K562 (cell line): ENCODE measurements at regions not wholly inside any gene's neighbourhood (a gene's known extent, or its start where the extent isn't known, plus 50 kb on each side); places are given as distances from the start of the nearest gene placed in this dataset.

Experiments used
- ATAC-seq: fragments of 200-7000 bp; cut with Tn5 transposase; 3 replicates; pipeline ENCODE4 v1.9.1; 2020; ENCODE audit warnings: moderate library complexity
- BruUV-seq: library from RNA; stranded (reverse); fragments of 400-500 nt; replicated peaks from 2 replicates; lab custom pipeline; 2021; lab: Mats Ljungman, UMichigan
- CTCF ChIA-PET: fragments of 300-600 bp; formaldehyde crosslinking; extraction: SDS; loops from one replicate; lab custom pipeline; 2021; ENCODE audit warnings: low intra/inter-chr PET ratio; lab: Yijun Ruan, JAX
- POLR2A ChIA-PET: fragments of 300-600, 350-650 bp; sonication (Branson Sonifier 250); formaldehyde crosslinking; extraction: SDS; loops from one replicate; lab custom pipeline; 2021; ENCODE audit warnings: antibody characterized with exemption, inconsistent platforms; lab: Yijun Ruan, JAX
- DNase-seq, 4 experiments: peaks; one replicate each; pipeline versions ENCODE4 v3.0.0 to v3.0.0-alpha.2; 2011 to 2018; ENCODE audit warnings: low spot score in 3 of 4, mixed read lengths in 3 of 4; ENCODE audit errors: extremely low read depth in 1 of 4
- FAIRE-seq: peaks from 2 replicates; lab custom pipeline; 2011; peaks lifted over from hg19 to GRCh38; lab: Jason Lieb, UNC
- H2AFZ ChIP-seq: 2 replicates; pipeline ENCODE4 v1.6.0; 2011; ENCODE audit warnings: low read depth, low read length, control low read depth, inconsistent platforms
- H3K27ac ChIP-seq: fragments of 200-600 bp; 3 replicates; pipeline ENCODE4 v1.8.0; 2011; ENCODE audit warnings: low read depth, mild to moderate bottlenecking, control low read depth, inconsistent platforms, low read length, moderate library complexity, mixed read lengths; ENCODE audit errors: extremely low read depth
- H3K27me3 ChIP-seq, 2 experiments: fragments of 300-600 bp in 1 of 2; 2 replicates in 1 of 2; 3 replicates in 1 of 2; pipeline versions ENCODE4 v1.6.0 to v1.8.0; 2011; ENCODE audit warnings: inconsistent platforms in 2 of 2, low read length in 2 of 2, mild to moderate bottlenecking in 1 of 2, mixed read lengths in 1 of 2, moderate library complexity in 1 of 2; ENCODE audit not compliant: control insufficient read depth in 2 of 2, insufficient read depth in 2 of 2
- H3K36me3 ChIP-seq: fragments of 300-600 bp; 3 replicates; pipeline ENCODE4 v1.8.0; 2011; ENCODE audit warnings: mild to moderate bottlenecking, low read length, inconsistent platforms; ENCODE audit not compliant: control insufficient read depth, insufficient read depth
- H3K4me1 ChIP-seq, 2 experiments: fragments of 200-600 bp in 1 of 2; replicated peaks in 1 of 2; 2 replicates in 1 of 2; 3 replicates in 1 of 2; pipeline versions ENCODE4 v1.5.1 to v1.8.0; 2011; ENCODE audit warnings: inconsistent platforms in 2 of 2, low read length in 2 of 2, mild to moderate bottlenecking in 1 of 2, mixed read lengths in 1 of 2, moderate library complexity in 1 of 2; ENCODE audit not compliant: control insufficient read depth in 2 of 2, insufficient read depth in 2 of 2
- H3K4me2 ChIP-seq: 2 replicates; pipeline ENCODE4 v1.6.1; 2011; ENCODE audit warnings: low read length, control low read depth, inconsistent platforms, mixed read lengths; ENCODE audit not compliant: insufficient read depth
- H3K4me3 ChIP-seq: fragments of 200-600 bp; sonication (generic), shearing (Covaris generic); 2 replicates; pipeline ENCODE4 v1.5.1; 2016; ENCODE audit warnings: control low read depth, inconsistent platforms
- H3K79me2 ChIP-seq: fragments of 200-600 bp; 3 replicates; pipeline ENCODE4 v1.8.0; 2011; ENCODE audit warnings: low read length, inconsistent platforms; ENCODE audit not compliant: control insufficient read depth, insufficient read depth
- H3K9ac ChIP-seq, 2 experiments: 2 replicates each; pipeline versions ENCODE4 v1.6.0 to v1.6.1; 2011; ENCODE audit warnings: low read depth in 2 of 2, low read length in 2 of 2, control low read depth in 1 of 2, inconsistent platforms in 1 of 2, mild to moderate bottlenecking in 1 of 2, mixed read lengths in 1 of 2; ENCODE audit not compliant: insufficient read depth in 1 of 2
- H3K9me1 ChIP-seq: one replicate; pipeline ENCODE4 v1.6.0; 2011; ENCODE audit warnings: inconsistent platforms, mild to moderate bottlenecking, low read length, moderate library complexity; ENCODE audit not compliant: control insufficient read depth, insufficient read depth
- H3K9me3 ChIP-seq: replicated peaks from 2 replicates; pipeline ENCODE4 v1.5.1; 2011; ENCODE audit warnings: low read depth, low read length, inconsistent platforms; ENCODE audit not compliant: control insufficient read depth, insufficient read depth
- H4K20me1 ChIP-seq: replicated peaks from 2 replicates; pipeline ENCODE4 v1.6.1; 2011; ENCODE audit warnings: low read length, inconsistent platforms, mixed read lengths; ENCODE audit not compliant: control insufficient read depth, insufficient read depth
- CC2D1A ChIP-seq: fragments of 450-650 bp; IDR thresholded peaks from 2 replicates; pipeline ENCODE4 v1.6.1; 2017; ENCODE audit warnings: mild to moderate bottlenecking
- ELK1 ChIP-seq: sonication (generic); formaldehyde crosslinking; IDR thresholded peaks from 2 replicates; pipeline ENCODE4 v1.8.1; 2022; ENCODE audit warnings: missing genetic modification reagents
- ELK3 ChIP-seq: fragments of 450-650 bp; formaldehyde crosslinking; IDR thresholded peaks from 2 replicates; pipeline ENCODE4 v1.4.0; 2020; ENCODE audit warnings: mild to moderate bottlenecking
- HDAC6 ChIP-seq: IDR thresholded peaks from 2 replicates; pipeline ENCODE4 v1.6.1; 2012; ENCODE audit warnings: low read depth, mild to moderate bottlenecking, control low read depth, inconsistent platforms, low read length, moderate library complexity
- JUNB ChIP-seq: fragments of 450-650 bp; formaldehyde crosslinking; conservative IDR thresholded peaks from 2 replicates; pipeline ENCODE4 v1.4.0; 2020; ENCODE audit warnings: mild to moderate bottlenecking
- MXD1 ChIP-seq: fragments of 250-450 bp; sonication (Bioruptor Pico); IDR thresholded peaks from 2 replicates; pipeline ENCODE4 v1.8.0; 2021; ENCODE audit warnings: borderline replicate concordance, mild to moderate bottlenecking, moderate library complexity; ENCODE audit not compliant: poor library complexity, severe bottlenecking
- NELFE ChIP-seq: IDR thresholded peaks from 2 replicates; pipeline ENCODE4 v1.6.1; 2011; ENCODE audit warnings: mild to moderate bottlenecking; ENCODE audit not compliant: insufficient read depth, insufficient read length
- RBM34 ChIP-seq: fragments of 200-400 bp; formaldehyde crosslinking; IDR thresholded peaks from 2 replicates; pipeline ENCODE4 v1.6.1; 2018; ENCODE audit warnings: low read length, borderline replicate concordance; ENCODE audit not compliant: insufficient read depth
- SAFB2 ChIP-seq: fragments of 200-400 bp; formaldehyde crosslinking; IDR thresholded peaks from 2 replicates; pipeline ENCODE4 v1.6.1; 2018; ENCODE audit warnings: borderline replicate concordance, low read length, low read depth, moderate library complexity; ENCODE audit not compliant: severe bottlenecking
- SIRT6 ChIP-seq: IDR thresholded peaks from one replicate; pipeline ENCODE4 v1.6.1; 2012; ENCODE audit warnings: low read depth, mild to moderate bottlenecking, control low read depth, inconsistent platforms, low read length, moderate library complexity
- SOX6 ChIP-seq: fragments of 450-650 bp; IDR thresholded peaks from 2 replicates; pipeline ENCODE4 v1.6.1; 2014; ENCODE audit warnings: mild to moderate bottlenecking
- TRIM25 ChIP-seq: fragments of 450-650 bp; IDR thresholded peaks from 2 replicates; pipeline ENCODE4 v1.7.0; 2016; ENCODE audit warnings: borderline replicate concordance
- ZBTB33 ChIP-seq: sonication (generic); formaldehyde crosslinking; IDR thresholded peaks from 2 replicates; pipeline ENCODE4 v1.8.1; 2023; ENCODE audit warnings: mild to moderate bottlenecking, missing genetic modification reagents
- ZBTB43 ChIP-seq: sonication (generic); formaldehyde crosslinking; IDR thresholded peaks from 2 replicates; pipeline ENCODE4 v1.8.0; 2023; ENCODE audit warnings: mild to moderate bottlenecking, missing genetic modification reagents
- ZC3H4 ChIP-seq: sonication (generic); formaldehyde crosslinking; IDR thresholded peaks from 2 replicates; pipeline ENCODE4 v1.9.0; 2021; ENCODE audit warnings: missing genetic modification reagents, borderline replicate concordance
- ZNF3 ChIP-seq: fragments of 250-450 bp; sonication (Bioruptor Pico); IDR thresholded peaks from 2 replicates; pipeline ENCODE4 v1.5.0; 2021; ENCODE audit warnings: mild to moderate bottlenecking, moderate library complexity
- WGBS: fragments of 100-300 bp; shearing (Covaris generic); methylation state at CpG from one replicate; pipeline ENCODE4 v1.1.6; 2016; ENCODE audit warnings: low coverage, mixed read lengths; ENCODE audit not compliant: insufficient coverage; ENCODE audit errors: missing lambda C conversion rate; 5-methylcytosine and 5-hydroxymethylcytosine counted together
- in situ Hi-C: fragments of 300-500 bp; cut with MboI; formaldehyde crosslinking; loops from 4 replicates; pipeline ENCODE4 v1.15.0; 2018; ENCODE audit warnings: inconsistent platforms, mixed read lengths
- intact Hi-C: fragments of 100-400 bp; cut with micrococcal nuclease; formaldehyde crosslinking; loops from 2 replicates; pipeline ENCODE4 v1.14.2; 2022

- BruUV-seq: no TSS peak
- WGBS: no CpG with 5 or more reads among the region's 1 CpG
- TF ChIP-seq ELK1 (CRISPR knock-in tag): no peak
- no peak for TF ChIP-seq JUNB (CRISPR knock-in tag)
- TF ChIP-seq ZC3H4: no peak
- no peak for TF ChIP-seq NELFE
- TF ChIP-seq CC2D1A: no peak
- TF ChIP-seq HDAC6: no peak
- TF ChIP-seq ZBTB43 (CRISPR knock-in tag): no peak
- no peak for TF ChIP-seq MXD1
- TF ChIP-seq SAFB2: no peak
- no peak for TF ChIP-seq TRIM25
- no peak for TF ChIP-seq SIRT6
- no peak for TF ChIP-seq RBM34
- TF ChIP-seq ZNF3 (CRISPR knock-in tag): no peak
- no peak for TF ChIP-seq ZBTB33 (CRISPR knock-in tag)
- no peak for TF ChIP-seq ELK3
- TF ChIP-seq SOX6: no peak
These were observed 281.8 kb upstream of the PLET1 start for GRCh38 chr11:112542479-112542878.

More at GRCh38 chr11:112542479-112542878, 281.8 kb upstream of the PLET1 start:
- Histone ChIP-seq H3K27me3 (peaks cover 0 to 2% of the 10 kb centered on the region in 2 experiments; a peak in 2 of 5 replicates), H3K4me1 (no peaks in the 10 kb centered on the region), H3K9me3 (no peaks in the 10 kb centered on the region), H2AFZ (no peak overlapping the region), H4K20me1 (no peaks in the 10 kb centered on the region; the same call in 1 of the 2 replicates), H3K27ac (no peak overlapping the region), H3K9me1 (no peaks in the 10 kb centered on the region), H3K4me3 (no peak overlapping the region), H3K36me3 (no peaks in the 10 kb centered on the region), H3K9ac (no peak overlapping the region), H3K4me2 (no peak overlapping the region), H3K79me2 (no peaks in the 10 kb centered on the region)
- ATAC-seq: no peak
- CTCF ChIA-PET: no interaction called here
- POLR2A ChIA-PET: no interaction called here
- no peak for FAIRE-seq
- no peak for DNase-seq
- in situ Hi-C loops (no loop called here), intact Hi-C loops (no loop called here)
